ENCODE measurements at regions not wholly inside any gene's neighbourhood (a gene's known extent, or its start where the extent isn't known, plus 50 kb on each side); places are given as distances from the start of the nearest gene placed in this dataset.

GRCh38 chr9:118647331-118647730 lies 721.9 kb downstream of the BRINP1 start (continued):
- TF ChIP-seq ZBTB4 (CRISPR knock-in tag; IDR thresholded peaks at IDR 0.05) (no peak), GABPA (IDR thresholded peaks at IDR 0.05; ENCODE audit: low read depth) (no peak)

- no peaks in the 10 kb centered on the region for H3K79me2 ChIP-seq (ENCODE audit: control insufficient read depth, insufficient read depth, low read length)
- H3K4me2 ChIP-seq (ENCODE audit: control insufficient read depth, insufficient read depth), result no peak overlapping the region
- BruUV-seq (replicated peaks), result no TSS peak
- POLR2A ChIA-PET, result no interaction called here
- FAIRE-seq, result no peak
- no peaks in the 10 kb centered on the region for H3K4me1 ChIP-seq (ENCODE audit: control insufficient read depth, insufficient read depth, low read length)
- H3K36me3 ChIP-seq (ENCODE audit: control insufficient read depth in 2 of 2, insufficient read depth in 2 of 2, low read length in 1 of 2), result no peaks in the 10 kb centered on the region
- DNase-seq (ENCODE audit: low read depth, low spot score), result no peak
- no peaks in the 10 kb centered on the region for H3K27me3 ChIP-seq (replicated peaks in 1 of 2; ENCODE audit: control insufficient read depth in 2 of 2, insufficient read depth in 2 of 2, low read length in 1 of 2)
- intact Hi-C loops (cut with micrococcal nuclease; ENCODE audit: unreplicated experiment) (no loop called here), in situ Hi-C loops (cut with MboI) (no loop called here)
- no peak overlapping the region for H2AFZ ChIP-seq (ENCODE audit: control insufficient read depth, low read depth, low read length)
- H3K9ac ChIP-seq (ENCODE audit: control insufficient read depth, insufficient read depth, low read length), result no peak overlapping the region
- CTCF ChIA-PET, result no interaction called here
- H3K4me3 ChIP-seq, result no peak overlapping the region
- no peaks in the 10 kb centered on the region for H4K20me1 ChIP-seq (ENCODE audit: control insufficient read depth, insufficient read depth)
- no peak for ATAC-seq
- SMC1A ChIA-PET (ENCODE audit: uncharacterized antibody, unreplicated experiment), result no interaction called here
- no peak overlapping the region for H3K27ac ChIP-seq (ENCODE audit: control insufficient read depth, insufficient read depth)
- H3K9me3 ChIP-seq (replicated peaks; ENCODE audit: control insufficient read depth, insufficient read depth, low read length), result no peaks in the 10 kb centered on the region
- RAD21 ChIA-PET (ENCODE audit: unreplicated experiment), result no interaction called here
- no peak for TF ChIP-seq SPI1 (IDR thresholded peaks at IDR 0.05; ENCODE audit: borderline replicate concordance, insufficient read depth, low read depth, low read length)
- no peak for TF ChIP-seq SMAD1 (IDR thresholded peaks at IDR 0.05; ENCODE audit: low read depth, partially characterized antibody)
- TF ChIP-seq ZBTB33 (IDR thresholded peaks at IDR 0.05), result no peak
- TF ChIP-seq TCF12 (IDR thresholded peaks at IDR 0.05; ENCODE audit: low read depth, low read length), result no peak
- TF ChIP-seq KAT2A (conservative IDR thresholded peaks at IDR 0.05; ENCODE audit: control insufficient read depth, low read depth, low read length), result no peak
- no peak for TF ChIP-seq ASH2L (IDR thresholded peaks at IDR 0.05; ENCODE audit: borderline replicate concordance, low read depth)
- no peak for TF ChIP-seq REST (IDR thresholded peaks at IDR 0.05; ENCODE audit: low read depth, low read length)
- no peak for TF ChIP-seq CBX3 (IDR thresholded peaks at IDR 0.05; ENCODE audit: borderline replicate concordance, low read depth)
- no peak for TF ChIP-seq RELB (IDR thresholded peaks at IDR 0.05; ENCODE audit: low read depth)
- TF ChIP-seq SREBF1 (IDR thresholded peaks at IDR 0.05; ENCODE audit: low read length), result no peak
- no peak for TF ChIP-seq FOXM1 (IDR thresholded peaks at IDR 0.05; ENCODE audit: low read depth, low read length)
- TF ChIP-seq NR2C2 (IDR thresholded peaks at IDR 0.05; ENCODE audit: borderline replicate concordance, control insufficient read depth, insufficient read length, low read depth), result no peak
Observed at GRCh38 chr9:118650417-118650816, 718.8 kb downstream of the BRINP1 start.

Data from GM12878 (cell line).